ENCODE measurements at regions not wholly inside any gene's neighbourhood (a gene's known extent, or its start where the extent isn't known, plus 50 kb on each side); places are given as distances from the start of the nearest gene placed in this dataset.
A peak's percentile ranks its signal among the peaks of the same experiment; 100 is the strongest.
"Not testable (repeated sequence)": the region's sequence is repeated elsewhere in the genome, so short reads cannot be mapped to it uniquely, and the experiment has no call there.

DNA sequence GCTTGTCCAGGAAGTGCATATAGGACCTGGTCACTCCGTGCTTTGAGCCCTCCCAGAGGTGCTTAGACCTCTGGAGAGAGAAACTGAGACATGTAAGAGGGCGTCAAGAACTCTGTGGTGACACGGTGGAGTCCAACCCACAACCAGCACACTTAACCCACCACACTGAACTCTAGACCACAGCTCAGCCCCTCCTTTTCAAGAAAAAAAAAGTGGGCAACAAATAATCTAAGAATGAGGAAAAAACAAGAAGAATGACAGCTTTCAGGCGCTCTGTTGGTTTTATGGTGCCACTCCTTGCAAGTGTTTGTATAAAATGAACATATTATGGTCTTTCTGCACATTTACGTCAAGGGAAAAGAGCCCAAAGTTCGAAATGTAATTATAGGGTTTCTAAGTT lies 50.2 kb upstream of the SNAPC3 start:
- DNase-seq: no peak

DNA sequence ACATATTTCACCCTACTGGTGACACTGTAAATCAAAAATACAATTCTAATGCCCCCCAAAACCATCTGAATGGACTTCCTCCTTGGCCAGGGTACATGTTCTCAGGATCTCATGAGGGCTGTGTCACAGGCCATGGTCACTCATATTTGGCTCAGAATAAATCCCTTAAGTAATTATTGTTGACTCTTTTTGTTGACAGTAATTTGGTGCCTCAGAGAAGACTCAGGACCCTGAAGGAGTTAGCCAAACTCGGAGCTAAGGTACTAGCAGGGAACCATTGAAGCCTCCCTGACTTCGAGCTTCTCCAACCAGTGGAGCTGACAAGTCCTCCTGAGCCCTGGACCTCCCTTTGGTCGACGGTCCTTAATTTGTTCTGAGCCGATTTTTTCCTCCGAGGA lies 51.2 kb upstream of the SNAPC3 start:
- no peak for DNase-seq

DNA sequence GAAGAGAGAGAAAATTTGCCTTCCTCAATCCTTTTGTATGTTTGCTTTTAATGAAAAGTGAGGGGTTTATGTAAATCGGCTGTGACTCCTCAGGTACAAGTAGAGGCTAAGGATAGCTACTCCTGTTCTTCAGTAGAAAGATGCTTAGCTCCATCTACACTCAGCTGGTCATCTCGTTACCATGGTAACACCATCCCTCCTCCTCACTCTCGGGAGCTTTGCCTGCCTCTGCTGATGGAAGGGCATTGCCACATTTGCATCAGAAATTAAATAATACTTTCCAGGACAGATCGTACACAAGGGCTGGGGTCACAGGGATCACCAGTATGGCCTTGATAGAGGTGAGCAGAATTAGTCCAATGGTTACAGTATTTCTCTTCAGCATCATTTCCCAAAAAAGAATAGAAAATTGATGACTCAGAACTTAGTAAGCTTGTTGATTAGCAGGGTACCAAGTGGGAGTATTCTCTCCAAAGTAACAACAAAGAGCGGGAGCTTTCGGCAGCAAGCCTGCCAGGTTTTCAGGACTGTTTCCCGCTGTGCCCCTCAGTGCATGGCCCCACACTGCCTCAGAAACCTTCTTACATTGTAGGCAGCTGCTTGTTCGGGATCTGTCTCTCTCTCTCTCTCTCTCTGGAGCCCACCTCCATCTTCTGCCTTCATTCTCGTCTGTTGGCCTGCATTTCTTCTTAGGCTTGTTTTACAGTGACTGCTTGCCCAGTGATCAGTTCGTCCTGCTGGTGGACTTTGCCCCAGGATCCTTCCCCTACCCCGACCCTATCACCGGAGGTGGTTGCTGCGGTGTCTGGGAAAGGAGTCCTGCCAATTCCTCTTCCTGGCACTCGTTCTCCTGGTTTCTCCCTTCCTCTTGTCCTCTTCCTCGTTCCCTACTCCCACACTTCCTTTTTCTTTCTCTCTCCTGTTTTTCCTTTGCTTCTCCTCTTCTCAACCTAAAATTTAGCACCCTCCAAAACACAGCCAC lies 51.9 kb upstream of the SNAPC3 start:
- DNase-seq: peak; percentile 23

DNA sequence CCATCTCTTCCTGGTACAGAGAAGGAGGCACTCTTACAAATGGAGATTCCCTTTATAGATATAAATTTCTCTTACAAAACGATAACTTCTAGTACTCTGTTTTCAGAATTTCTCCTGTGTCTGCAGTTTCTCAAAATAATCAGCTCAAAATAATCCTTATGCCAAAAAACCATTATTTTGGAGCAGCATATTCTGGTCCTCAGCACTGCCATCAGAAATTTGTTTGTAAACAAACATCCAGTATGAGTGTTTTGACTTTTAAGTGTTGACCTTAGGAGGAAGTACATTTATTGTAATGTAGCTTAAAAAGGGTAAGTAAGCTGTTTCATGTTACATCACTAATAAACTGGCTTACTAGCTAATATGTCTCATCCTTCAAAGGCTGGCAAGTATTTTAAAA lies 52.8 kb upstream of the SNAPC3 start:
- no peak for DNase-seq

DNA sequence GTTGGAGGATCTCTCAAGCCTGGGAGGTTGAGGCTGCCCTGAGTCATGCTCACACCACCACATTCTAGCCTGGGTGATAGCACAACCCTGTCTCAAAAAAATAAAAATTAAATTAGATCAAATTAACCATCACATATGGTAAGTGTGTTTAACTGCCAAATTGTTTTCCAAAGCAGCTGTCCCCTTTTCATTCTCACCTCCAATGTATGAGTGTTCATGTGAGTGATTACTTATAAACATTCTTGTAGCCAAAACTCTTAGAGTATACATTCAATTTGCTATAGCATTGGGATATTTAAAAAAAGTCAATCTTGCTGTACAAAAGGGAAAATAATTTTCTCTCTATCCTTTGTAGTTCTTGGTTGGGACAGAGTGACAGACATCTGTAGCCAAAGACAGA lies 53.4 kb upstream of the SNAPC3 start:
- DNase-seq: no peak

DNA sequence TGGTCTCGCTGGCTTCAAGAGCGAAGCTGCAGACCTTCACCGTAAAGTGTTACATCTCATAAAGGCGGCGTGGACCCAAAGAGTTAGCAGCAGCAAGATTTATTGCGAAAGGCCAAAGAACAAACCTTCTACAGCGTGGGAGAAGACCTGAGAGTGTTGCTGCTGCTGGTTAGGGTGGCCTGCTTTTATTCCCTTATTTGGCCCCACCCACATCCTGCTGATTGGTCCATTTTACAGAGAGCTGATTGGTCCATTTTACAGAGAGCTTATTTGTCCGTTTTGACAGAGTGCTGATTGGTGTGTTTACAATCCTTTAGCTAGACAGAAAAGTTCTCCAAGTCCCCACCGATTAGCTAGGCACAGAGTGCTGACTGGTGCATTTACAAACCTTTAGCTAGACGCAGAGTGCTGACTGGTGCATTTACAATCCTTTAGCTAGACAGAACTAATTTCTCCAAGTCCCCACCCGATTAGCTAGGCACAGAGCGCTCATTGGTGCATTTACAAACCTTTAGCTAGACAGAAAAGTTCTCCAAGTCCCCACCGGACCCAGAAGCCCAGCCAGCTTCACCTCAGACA lies 57.6 kb upstream of the SNAPC3 start:
- not testable (repeated sequence) for DNase-seq

DNA sequence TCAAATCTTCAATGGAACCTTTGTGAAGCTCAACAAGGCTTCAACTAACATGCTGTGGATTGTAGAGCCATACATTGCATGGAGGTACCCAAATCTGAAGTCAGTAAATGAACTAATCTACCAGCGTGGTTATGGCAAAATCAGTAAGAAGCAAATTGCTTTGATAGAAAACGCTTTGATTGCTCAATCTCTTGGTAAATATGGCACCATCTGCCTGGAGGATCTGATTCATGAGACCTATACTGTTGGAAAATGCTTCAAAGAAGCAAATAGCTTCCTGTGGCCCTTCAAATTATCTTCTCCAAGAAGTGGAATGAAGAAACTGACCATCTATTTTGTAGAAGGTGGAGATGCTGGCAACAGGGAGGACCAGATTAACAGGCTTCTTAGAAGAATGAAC lies 54.7 kb upstream of the TTC39B start:
- no peak for DNase-seq

DNA sequence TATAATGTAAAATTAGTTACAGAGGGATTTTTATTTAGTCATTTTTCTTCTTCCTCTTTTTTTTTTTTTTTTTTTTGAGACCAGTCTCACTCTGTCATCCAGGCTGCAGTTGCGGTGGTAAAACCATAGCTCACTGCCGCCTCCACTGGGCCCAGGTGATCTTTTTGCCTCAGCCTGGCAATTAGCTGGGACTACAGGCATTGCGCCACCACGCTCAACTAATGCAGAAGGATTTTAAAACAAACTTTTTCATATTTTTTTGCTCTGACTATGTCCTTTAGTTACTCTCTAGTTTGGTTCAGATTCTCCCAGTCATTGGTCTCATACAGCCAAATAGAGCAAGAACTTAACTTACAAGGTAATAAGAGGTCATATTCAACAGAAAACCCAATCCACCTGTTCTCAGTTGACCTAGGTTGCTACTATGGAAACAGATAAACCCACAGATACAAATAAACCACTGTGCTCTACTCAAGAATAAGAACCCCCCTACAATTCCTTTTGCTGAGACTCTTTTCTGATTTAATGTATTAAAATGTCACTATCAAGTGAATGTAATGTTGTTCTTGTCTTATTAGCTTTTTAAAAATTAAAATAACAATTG lies 50.1 kb upstream of the TTC39B start:
- peak; percentile 37 for DNase-seq
